ENCODE measurements at regions not wholly inside any gene's neighbourhood (a gene's known extent, or its start where the extent isn't known, plus 50 kb on each side); places are given as distances from the start of the nearest gene placed in this dataset.

DNA sequence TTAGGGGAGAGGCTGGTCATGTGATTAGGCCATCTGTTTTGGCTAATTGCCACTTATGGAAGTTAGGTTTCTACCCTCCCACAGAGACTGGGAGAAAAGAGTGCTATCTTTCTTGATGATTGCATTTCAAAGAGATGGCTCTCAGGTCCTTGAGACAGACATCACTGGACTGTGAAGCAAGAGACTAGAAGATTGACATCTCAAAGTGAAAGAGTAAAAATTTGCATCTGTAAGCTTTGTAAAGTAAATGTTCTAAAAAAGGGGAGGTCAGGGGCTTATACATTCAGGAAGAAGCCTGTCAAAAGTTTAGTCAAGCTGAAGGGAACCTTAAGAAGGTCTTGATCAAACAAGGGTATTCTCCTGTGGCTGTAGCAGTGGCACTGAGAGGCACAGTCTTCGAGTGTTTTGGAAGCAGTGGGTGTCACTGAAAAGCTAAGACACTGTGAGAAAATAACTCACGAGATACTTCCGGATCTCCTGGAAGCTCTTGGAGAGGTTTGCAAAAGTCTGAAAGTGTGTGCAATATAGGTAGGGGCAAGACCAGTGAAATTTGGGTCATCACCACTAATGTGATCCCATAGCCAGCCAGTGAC lies 342.1 kb downstream of the PHF14 start:
- intact Hi-C loops (cut with DNase I) = no loop called here
- no peak overlapping the region for H3K27ac ChIP-seq
- peak; percentile 2 to 8 for DNase-seq
- no peaks in the 10 kb centered on the region for H3K9me3 ChIP-seq
- no peaks in the 10 kb centered on the region for H3K36me3 ChIP-seq
- no peaks in the 10 kb centered on the region for H3K4me1 ChIP-seq
- TF ChIP-seq POLR2A (IDR thresholded peaks at IDR 0.05) = no peak
- TF ChIP-seq, protein P1, sequence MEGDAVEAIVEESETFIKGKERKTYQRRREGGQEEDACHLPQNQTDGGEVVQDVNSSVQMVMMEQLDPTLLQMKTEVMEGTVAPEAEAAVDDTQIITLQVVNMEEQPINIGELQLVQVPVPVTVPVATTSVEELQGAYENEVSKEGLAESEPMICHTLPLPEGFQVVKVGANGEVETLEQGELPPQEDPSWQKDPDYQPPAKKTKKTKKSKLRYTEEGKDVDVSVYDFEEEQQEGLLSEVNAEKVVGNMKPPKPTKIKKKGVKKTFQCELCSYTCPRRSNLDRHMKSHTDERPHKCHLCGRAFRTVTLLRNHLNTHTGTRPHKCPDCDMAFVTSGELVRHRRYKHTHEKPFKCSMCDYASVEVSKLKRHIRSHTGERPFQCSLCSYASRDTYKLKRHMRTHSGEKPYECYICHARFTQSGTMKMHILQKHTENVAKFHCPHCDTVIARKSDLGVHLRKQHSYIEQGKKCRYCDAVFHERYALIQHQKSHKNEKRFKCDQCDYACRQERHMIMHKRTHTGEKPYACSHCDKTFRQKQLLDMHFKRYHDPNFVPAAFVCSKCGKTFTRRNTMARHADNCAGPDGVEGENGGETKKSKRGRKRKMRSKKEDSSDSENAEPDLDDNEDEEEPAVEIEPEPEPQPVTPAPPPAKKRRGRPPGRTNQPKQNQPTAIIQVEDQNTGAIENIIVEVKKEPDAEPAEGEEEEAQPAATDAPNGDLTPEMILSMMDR (IDR thresholded peaks at IDR 0.05) = no peak
- WGBS, 2 donors = 24 to 38% methylated on average over 3 of the region's 3 CpGs
- no peak overlapping the region for H3K4me3 ChIP-seq (replicated peaks in 1 of 3)
- H3K27me3 ChIP-seq = no peaks in the 10 kb centered on the region

- Histone ChIP-seq H3K27me3 (no peaks in the 10 kb centered on the region), H3K36me3 (no peaks in the 10 kb centered on the region), H3K4me3 (replicated peaks in 1 of 3) (no peak overlapping the region), H3K4me1 (no peaks in the 10 kb centered on the region), H3K9me3 (no peaks in the 10 kb centered on the region), H3K27ac (no peak overlapping the region)
- intact Hi-C loops (cut with DNase I) = no loop called here
- DNase-seq = no peak
- TF ChIP-seq POLR2A (IDR thresholded peaks at IDR 0.05) = no peak
- TF ChIP-seq, protein P1 (IDR thresholded peaks at IDR 0.05) = no peak
- 95 to 100% methylated on average over 1 of the region's 1 CpG for WGBS, 2 donors
Measured at GRCh38 chr7:11317766-11318165, 344.1 kb downstream of the PHF14 start.

GRCh38 chr7:11319491-11320274 lies 346.0 kb downstream of the PHF14 start:
- H3K27me3 ChIP-seq = no peaks in the 10 kb centered on the region
- no peaks in the 10 kb centered on the region for H3K4me1 ChIP-seq
- WGBS, 2 donors = 89 to 100% methylated on average over 1 of the region's 1 CpG
- no peak overlapping the region for H3K27ac ChIP-seq
- no peaks in the 10 kb centered on the region for H3K36me3 ChIP-seq
- H3K9me3 ChIP-seq = no peaks in the 10 kb centered on the region
- TF ChIP-seq, protein P1 (IDR thresholded peaks at IDR 0.05) = no peak
- no peak for TF ChIP-seq POLR2A (IDR thresholded peaks at IDR 0.05)
- DNase-seq = no peak
- H3K4me3 ChIP-seq (replicated peaks in 1 of 3) = no peak overlapping the region
- intact Hi-C loops (cut with DNase I) = no loop called here
